ENCODE measurements at regions not wholly inside any gene's neighbourhood (a gene's known extent, or its start where the extent isn't known, plus 50 kb on each side); places are given as distances from the start of the nearest gene placed in this dataset.
A peak's percentile ranks its signal among the peaks of the same experiment; 100 is the strongest.

DNA sequence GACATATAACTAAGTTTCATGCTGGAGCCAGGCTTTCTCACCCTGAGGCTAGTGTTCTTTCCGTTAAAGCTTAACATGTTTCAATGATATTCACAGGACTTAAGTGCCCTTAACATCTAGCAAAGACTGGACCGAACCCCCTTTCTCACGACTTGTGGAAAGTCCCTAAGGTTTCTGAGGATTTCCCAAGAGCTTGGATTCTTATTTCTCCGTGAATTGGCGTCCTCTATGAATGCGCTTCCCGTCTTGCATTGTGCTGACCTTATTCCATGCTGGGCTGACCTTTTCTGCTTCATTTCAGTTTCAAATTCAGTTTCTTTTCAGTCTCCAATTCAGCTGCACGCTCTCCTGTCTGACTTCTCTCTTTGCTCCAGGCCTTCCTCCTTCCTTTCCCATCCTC, 206.4 kb downstream of the HS3ST3A1 start:
- H3K27ac ChIP-seq, result peak overlapping the region in 1 of 12 donors; percentile 21
- intact Hi-C loops (cut with DNase I), result no loop called here
- ATAC-seq, result no peak

DNA sequence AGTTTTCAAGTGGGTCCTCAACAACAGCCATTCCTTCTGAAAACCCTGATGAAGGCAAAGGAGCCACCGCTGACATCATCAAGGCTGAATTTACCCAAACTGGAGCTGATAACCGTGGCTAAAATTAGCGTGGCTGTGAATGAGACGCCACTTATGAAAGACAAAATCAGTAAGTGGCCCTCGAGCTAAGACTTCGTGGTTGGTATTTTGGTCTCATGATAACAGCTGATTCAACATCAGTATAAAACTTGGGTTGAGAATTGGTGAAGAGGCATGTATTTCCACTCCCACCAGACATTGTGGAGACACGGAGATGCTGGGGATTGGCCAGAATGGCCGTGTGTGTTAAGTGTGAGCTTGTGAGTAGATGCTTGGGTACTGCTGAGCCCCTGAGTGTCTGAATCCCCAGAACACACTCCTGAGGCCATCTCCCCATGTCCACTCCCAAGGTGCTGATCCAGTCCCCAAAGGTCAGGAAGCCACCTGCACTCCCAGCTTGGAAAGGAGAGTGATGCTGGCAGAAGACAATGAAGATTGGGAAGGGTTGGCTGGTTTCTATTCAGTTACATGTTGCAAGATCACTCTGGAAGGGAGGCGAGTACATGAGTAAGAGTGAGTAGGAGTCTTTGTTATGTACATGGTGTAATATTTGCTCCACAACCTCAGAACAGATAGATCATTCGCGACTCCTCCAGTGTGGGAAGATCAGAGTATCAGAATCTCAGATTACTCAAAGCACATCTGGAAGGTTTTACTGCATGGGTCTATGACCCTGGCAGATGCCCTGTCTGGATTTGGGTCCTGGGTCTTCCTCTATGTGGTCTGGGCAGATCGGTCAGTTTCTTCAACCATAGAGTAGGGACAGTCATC, 207.7 kb downstream of the HS3ST3A1 start:
- WGBS, 4 donors, result 60 to 69% (median 66%) methylated on average over 12 of the region's 12 CpGs
- H3K36me3 ChIP-seq, result no peaks in the 10 kb centered on the region
- no peaks in the 10 kb centered on the region for H3K9me3 ChIP-seq
- no peak overlapping the region for H3K4me3 ChIP-seq
- intact Hi-C loops (cut with DNase I), result no loop called here
- no peaks in the 10 kb centered on the region for H3K27me3 ChIP-seq
- H3K27ac ChIP-seq, result no peak overlapping the region
- peak in 1 of 5 donors; percentile 52 for DNase-seq
- ATAC-seq, result peak in 3 of 4 donors; percentile 37 to 91 (median 89)
- TF ChIP-seq POLR2A (IDR thresholded peaks at IDR 0.05), result no peak
- TF ChIP-seq, protein P1, sequence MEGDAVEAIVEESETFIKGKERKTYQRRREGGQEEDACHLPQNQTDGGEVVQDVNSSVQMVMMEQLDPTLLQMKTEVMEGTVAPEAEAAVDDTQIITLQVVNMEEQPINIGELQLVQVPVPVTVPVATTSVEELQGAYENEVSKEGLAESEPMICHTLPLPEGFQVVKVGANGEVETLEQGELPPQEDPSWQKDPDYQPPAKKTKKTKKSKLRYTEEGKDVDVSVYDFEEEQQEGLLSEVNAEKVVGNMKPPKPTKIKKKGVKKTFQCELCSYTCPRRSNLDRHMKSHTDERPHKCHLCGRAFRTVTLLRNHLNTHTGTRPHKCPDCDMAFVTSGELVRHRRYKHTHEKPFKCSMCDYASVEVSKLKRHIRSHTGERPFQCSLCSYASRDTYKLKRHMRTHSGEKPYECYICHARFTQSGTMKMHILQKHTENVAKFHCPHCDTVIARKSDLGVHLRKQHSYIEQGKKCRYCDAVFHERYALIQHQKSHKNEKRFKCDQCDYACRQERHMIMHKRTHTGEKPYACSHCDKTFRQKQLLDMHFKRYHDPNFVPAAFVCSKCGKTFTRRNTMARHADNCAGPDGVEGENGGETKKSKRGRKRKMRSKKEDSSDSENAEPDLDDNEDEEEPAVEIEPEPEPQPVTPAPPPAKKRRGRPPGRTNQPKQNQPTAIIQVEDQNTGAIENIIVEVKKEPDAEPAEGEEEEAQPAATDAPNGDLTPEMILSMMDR (IDR thresholded peaks at IDR 0.05), result no peak
- peaks cover 0 to 5% (median 0%) of the 10 kb centered on the region in 12 donors for H3K4me1 ChIP-seq

More for the DNA sequence above, 206.4 kb downstream of the HS3ST3A1 start:
- DNase-seq, result no peak
- Histone ChIP-seq H3K36me3 (no peaks in the 10 kb centered on the region), H3K4me1 (peaks cover 0 to 5% (median 0%) of the 10 kb centered on the region in 12 donors), H3K27me3 (no peaks in the 10 kb centered on the region), H3K9me3 (no peaks in the 10 kb centered on the region), H3K4me3 (no peak overlapping the region)
- 81 to 87% (median 83%) methylated on average over 8 of the region's 8 CpGs for WGBS, 4 donors
- no peak for TF ChIP-seq POLR2A (IDR thresholded peaks at IDR 0.05)
- TF ChIP-seq, protein P1 (IDR thresholded peaks at IDR 0.05), result no peak

GRCh38 chr17:13387952-13388351, 213.8 kb downstream of the HS3ST3A1 start:
- ATAC-seq (no peak), DNase-seq (no peak)
- Histone ChIP-seq H3K36me3 (no peaks in the 10 kb centered on the region), H3K4me3 (no peak overlapping the region), H3K9me3 (no peaks in the 10 kb centered on the region), H3K27ac (no peak overlapping the region), H3K27me3 (no peaks in the 10 kb centered on the region), H3K4me1 (peaks cover 0 to 15% (median 0%) of the 10 kb centered on the region in 12 donors)
- WGBS, 4 donors, result 72 to 80% (median 78%) methylated on average over 1 of the region's 1 CpG
- intact Hi-C loops (cut with DNase I), result no loop called here
- TF ChIP-seq, protein P1 (IDR thresholded peaks at IDR 0.05), result no peak
- TF ChIP-seq POLR2A (IDR thresholded peaks at IDR 0.05), result no peak

DNA sequence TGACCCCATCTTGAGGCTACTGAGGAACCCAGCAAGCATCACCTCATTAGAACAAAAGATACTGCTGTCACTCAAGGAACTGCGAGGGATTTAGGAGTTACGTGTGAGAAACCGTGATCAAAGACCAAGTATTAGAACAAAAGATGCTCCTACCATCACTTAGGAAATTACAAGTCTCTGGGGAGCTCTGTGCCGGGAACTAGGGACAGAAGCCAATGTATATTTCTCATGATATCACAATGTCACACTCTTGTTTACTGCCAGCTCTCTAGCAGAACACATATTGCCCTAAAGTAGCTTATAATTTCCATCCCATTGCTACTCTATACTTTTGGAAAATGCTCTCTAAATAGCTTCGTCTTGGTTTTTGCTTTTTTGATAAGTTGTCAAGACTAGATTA, 214.5 kb downstream of the HS3ST3A1 start:
- Histone ChIP-seq H3K36me3 (no peaks in the 10 kb centered on the region), H3K27ac (no peak overlapping the region), H3K4me1 (peaks cover 0 to 15% (median 0%) of the 10 kb centered on the region in 12 donors), H3K4me3 (no peak overlapping the region), H3K9me3 (no peaks in the 10 kb centered on the region), H3K27me3 (no peaks in the 10 kb centered on the region)
- no peak for TF ChIP-seq POLR2A (IDR thresholded peaks at IDR 0.05)
- TF ChIP-seq, protein P1 (IDR thresholded peaks at IDR 0.05), result no peak
- 60 to 75% (median 65%) methylated on average over 5 of the region's 5 CpGs for WGBS, 4 donors
- no peak for DNase-seq
- intact Hi-C loops (cut with DNase I), result no loop called here
- ATAC-seq, result no peak

Data from heart left ventricle (tissue), 16 donors.